ENCODE measurements at regions not wholly inside any gene's neighbourhood (a gene's known extent, or its start where the extent isn't known, plus 50 kb on each side); places are given as distances from the start of the nearest gene placed in this dataset.

- TF ChIP-seq, protein P1, sequence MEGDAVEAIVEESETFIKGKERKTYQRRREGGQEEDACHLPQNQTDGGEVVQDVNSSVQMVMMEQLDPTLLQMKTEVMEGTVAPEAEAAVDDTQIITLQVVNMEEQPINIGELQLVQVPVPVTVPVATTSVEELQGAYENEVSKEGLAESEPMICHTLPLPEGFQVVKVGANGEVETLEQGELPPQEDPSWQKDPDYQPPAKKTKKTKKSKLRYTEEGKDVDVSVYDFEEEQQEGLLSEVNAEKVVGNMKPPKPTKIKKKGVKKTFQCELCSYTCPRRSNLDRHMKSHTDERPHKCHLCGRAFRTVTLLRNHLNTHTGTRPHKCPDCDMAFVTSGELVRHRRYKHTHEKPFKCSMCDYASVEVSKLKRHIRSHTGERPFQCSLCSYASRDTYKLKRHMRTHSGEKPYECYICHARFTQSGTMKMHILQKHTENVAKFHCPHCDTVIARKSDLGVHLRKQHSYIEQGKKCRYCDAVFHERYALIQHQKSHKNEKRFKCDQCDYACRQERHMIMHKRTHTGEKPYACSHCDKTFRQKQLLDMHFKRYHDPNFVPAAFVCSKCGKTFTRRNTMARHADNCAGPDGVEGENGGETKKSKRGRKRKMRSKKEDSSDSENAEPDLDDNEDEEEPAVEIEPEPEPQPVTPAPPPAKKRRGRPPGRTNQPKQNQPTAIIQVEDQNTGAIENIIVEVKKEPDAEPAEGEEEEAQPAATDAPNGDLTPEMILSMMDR (conservative IDR thresholded peaks at IDR 0.05; ENCODE audit: low read depth, low read length): no peak
- H3K4me3 ChIP-seq (ENCODE audit: low read depth, low read length): no peak overlapping the region
- no peak for DNase-seq (ENCODE audit: low read depth)
Observed at GRCh38 chr16:9680019-9680655, 502.1 kb downstream of the GRIN2A start.

GRCh38 chr16:9680968-9681367 lies 501.3 kb downstream of the GRIN2A start:
- no peak for DNase-seq (ENCODE audit: low read depth)
- TF ChIP-seq, protein P1 (conservative IDR thresholded peaks at IDR 0.05; ENCODE audit: low read depth, low read length): no peak
- H3K4me3 ChIP-seq (ENCODE audit: low read depth, low read length): no peak overlapping the region

GRCh38 chr16:9681508-9681907 lies 500.7 kb downstream of the GRIN2A start:
- TF ChIP-seq, protein P1 (conservative IDR thresholded peaks at IDR 0.05; ENCODE audit: low read depth, low read length): no peak
- H3K4me3 ChIP-seq (ENCODE audit: low read depth, low read length): no peak overlapping the region
- DNase-seq (ENCODE audit: low read depth): no peak

DNA sequence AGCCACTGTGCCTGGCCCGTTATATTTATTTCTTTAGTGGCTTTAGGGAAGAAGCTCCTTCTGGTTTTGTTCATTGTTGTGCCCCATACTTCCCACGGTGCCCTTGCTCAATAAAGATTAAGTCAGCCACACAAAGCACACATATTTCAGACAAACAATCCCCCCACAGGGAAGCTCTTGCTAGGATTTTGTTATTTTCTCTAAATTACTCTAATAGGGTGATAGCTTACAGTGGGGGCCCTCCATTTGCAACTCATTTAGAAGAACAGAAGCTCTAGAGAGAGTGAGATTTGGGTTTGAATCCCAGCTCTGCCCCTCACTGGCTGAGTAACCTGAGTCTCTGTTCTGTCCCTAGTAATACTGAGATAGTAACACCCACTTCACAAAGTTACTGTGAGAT lies 499.9 kb downstream of the GRIN2A start:
- H3K4me3 ChIP-seq (ENCODE audit: low read depth, low read length): no peak overlapping the region
- no peak for DNase-seq (ENCODE audit: low read depth)
- TF ChIP-seq, protein P1 (conservative IDR thresholded peaks at IDR 0.05; ENCODE audit: low read depth, low read length): no peak

DNA sequence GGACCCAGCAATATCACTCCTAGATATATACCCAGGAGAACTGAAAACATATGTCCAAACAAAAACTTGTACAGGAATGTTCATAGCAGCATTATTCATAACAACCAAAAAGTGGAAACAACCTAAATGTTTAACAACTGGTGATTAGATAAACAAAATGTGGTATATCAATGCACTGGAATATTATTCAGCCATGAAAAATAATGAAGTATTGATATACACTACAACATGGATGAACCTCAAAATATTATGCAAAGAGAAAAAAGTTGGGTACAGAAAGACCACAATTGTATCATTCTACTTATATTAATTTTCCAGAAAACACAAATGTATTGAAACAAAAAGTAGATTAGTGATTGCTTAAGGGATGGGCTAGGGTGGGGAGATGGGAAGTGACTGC lies 498.6 kb downstream of the GRIN2A start:
- no peak for DNase-seq (ENCODE audit: low read depth)
- TF ChIP-seq, protein P1 (conservative IDR thresholded peaks at IDR 0.05; ENCODE audit: low read depth, low read length): no peak
- H3K4me3 ChIP-seq (ENCODE audit: low read depth, low read length): no peak overlapping the region

DNA sequence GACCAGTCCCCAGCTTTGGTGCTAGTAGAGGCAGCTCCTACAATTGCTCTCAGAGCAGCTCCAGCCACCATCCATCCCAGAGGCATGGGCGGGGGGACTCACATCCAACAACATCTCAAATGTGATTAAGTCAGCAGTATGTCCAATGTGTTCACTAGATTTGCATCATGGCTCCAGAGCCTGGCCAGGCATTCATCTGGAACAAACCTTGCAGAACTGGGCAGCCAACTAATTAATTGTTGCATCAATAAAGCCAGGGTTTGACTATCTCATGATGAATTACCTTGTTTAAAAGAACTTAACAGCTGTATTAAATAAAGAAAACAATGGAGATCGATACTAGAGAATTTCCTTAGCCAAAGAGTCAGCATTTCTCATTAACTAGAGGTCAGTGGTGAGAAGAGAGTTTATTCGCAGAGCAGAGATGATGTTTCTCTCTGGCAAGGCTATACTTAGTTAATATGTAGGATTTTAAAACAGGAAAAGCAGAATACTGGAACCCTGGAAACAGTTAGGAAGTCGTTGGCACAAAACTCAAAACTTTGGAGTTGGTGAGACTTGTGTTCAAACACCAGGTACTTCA lies 494.4 kb downstream of the GRIN2A start:
- no peak overlapping the region for H3K4me3 ChIP-seq (ENCODE audit: low read depth, low read length)
- TF ChIP-seq, protein P1 (conservative IDR thresholded peaks at IDR 0.05; ENCODE audit: low read depth, low read length): no peak

DNA sequence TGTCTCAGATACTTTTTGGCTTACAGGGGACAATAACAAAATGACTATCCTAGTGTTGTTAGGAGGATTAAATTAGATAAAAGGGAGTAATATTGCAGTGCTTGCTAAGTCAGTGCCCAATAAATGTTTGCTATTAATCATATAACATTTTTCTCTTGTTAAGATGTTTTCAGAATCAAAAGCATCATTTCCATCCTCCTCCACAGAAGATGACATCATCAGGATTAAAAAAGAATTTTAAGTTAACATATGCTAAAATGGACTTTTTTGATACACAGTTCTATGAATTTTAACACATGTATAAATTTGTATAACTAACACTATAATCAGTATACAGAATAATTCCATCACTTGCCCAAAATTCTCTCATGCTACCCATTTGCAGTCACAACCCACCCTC lies 492.6 kb downstream of the GRIN2A start:
- DNase-seq (ENCODE audit: low read depth): no peak
- H3K4me3 ChIP-seq (ENCODE audit: low read depth, low read length): no peak overlapping the region
- TF ChIP-seq, protein P1 (conservative IDR thresholded peaks at IDR 0.05; ENCODE audit: low read depth, low read length): no peak

More for the DNA sequence above, 494.4 kb downstream of the GRIN2A start:
- no peak for DNase-seq (ENCODE audit: low read depth)

Measured in choroid plexus epithelial cell (primary cell).